G401.6 (cell line): ENCODE measurements at regions not wholly inside any gene's neighbourhood (a gene's known extent, or its start where the extent isn't known, plus 50 kb on each side); places are given as distances from the start of the nearest gene placed in this dataset.
"Not testable (repeated sequence)": the region's sequence is repeated elsewhere in the genome, so short reads cannot be mapped to it uniquely, and the experiment has no call there.

Source experiments
- FAIRE-seq: peaks from 2 replicates; lab custom pipeline; 2012; peaks lifted over from hg19 to GRCh38; lab: Jason Lieb, UNC

- no peak for FAIRE-seq
Observed at GRCh38 chr1:30179942-30180543, 543.3 kb downstream of the MATN1 start.

- FAIRE-seq: no peak
Observed at GRCh38 chr1:30176477-30176876, 546.9 kb downstream of the MATN1 start.

- FAIRE-seq: no peak
Observed at GRCh38 chr1:30174499-30174898, 548.9 kb downstream of the MATN1 start.

GRCh38 chr1:30173560-30173959 is 549.8 kb downstream of the MATN1 start:
- no peak for FAIRE-seq

- no peak for FAIRE-seq
Observed at GRCh38 chr1:30172757-30173156, 550.6 kb downstream of the MATN1 start.

GRCh38 chr1:30172299-30172694 is 551.1 kb downstream of the MATN1 start:
- no peak for FAIRE-seq

- FAIRE-seq: no peak
Observed at GRCh38 chr1:30171537-30172298, 551.7 kb downstream of the MATN1 start.

- FAIRE-seq: no peak
Observed at GRCh38 chr1:30169269-30169668, 554.1 kb downstream of the MATN1 start.

GRCh38 chr1:30166174-30166573 is 557.2 kb downstream of the MATN1 start:
- no peak for FAIRE-seq

- no peak for FAIRE-seq
Observed at GRCh38 chr1:30165116-30165515, 558.3 kb downstream of the MATN1 start.

- no peak for FAIRE-seq
Observed at GRCh38 chr1:30164693-30165092, 558.7 kb downstream of the MATN1 start.

- FAIRE-seq: no peak
Observed at GRCh38 chr1:30162565-30162964, 560.8 kb downstream of the MATN1 start.

- FAIRE-seq: no peak
Observed at GRCh38 chr1:30161953-30162352, 561.4 kb downstream of the MATN1 start.

- no peak for FAIRE-seq
Observed at GRCh38 chr1:30160999-30161689, 562.2 kb downstream of the MATN1 start.

GRCh38 chr1:30159015-30159414 is 564.4 kb downstream of the MATN1 start:
- no peak for FAIRE-seq

- not testable (repeated sequence) for FAIRE-seq
Observed at GRCh38 chr1:30155698-30156097, 567.7 kb downstream of the MATN1 start.

- FAIRE-seq: not testable (repeated sequence)
Observed at GRCh38 chr1:30155253-30155652, 568.1 kb downstream of the MATN1 start.

GRCh38 chr1:30153743-30154449 is 569.5 kb downstream of the MATN1 start:
- FAIRE-seq: no peak

GRCh38 chr1:30151826-30152225 is 571.6 kb downstream of the MATN1 start:
- no peak for FAIRE-seq

GRCh38 chr1:30151119-30151518 is 572.3 kb downstream of the MATN1 start:
- no peak for FAIRE-seq

GRCh38 chr1:30149226-30149625 is 574.2 kb downstream of the MATN1 start:
- no peak for FAIRE-seq

GRCh38 chr1:30148676-30149075 is 574.7 kb downstream of the MATN1 start:
- no peak for FAIRE-seq

- FAIRE-seq: no peak
Observed at GRCh38 chr1:30147188-30147587, 576.2 kb downstream of the MATN1 start.
